SIG-M5 (cell line): ENCODE measurements at regions not wholly inside any gene's neighbourhood (a gene's known extent, or its start where the extent isn't known, plus 50 kb on each side); places are given as distances from the start of the nearest gene placed in this dataset.

Experiments used
- DNase-seq: peaks from one replicate; lab custom pipeline; 2025; lab: John Stamatoyannopoulos, UW

- DNase-seq = no peak
Measured at GRCh38 chr2:181149056-181149455, 168.7 kb downstream of the UBE2E3 start.

- no peak for DNase-seq
Measured at GRCh38 chr2:181152226-181152625, 171.8 kb downstream of the UBE2E3 start.

- no peak for DNase-seq
Measured at GRCh38 chr2:181152701-181153100, 172.3 kb downstream of the UBE2E3 start.

GRCh38 chr2:181153886-181154285 is 173.5 kb downstream of the UBE2E3 start:
- no peak for DNase-seq

- DNase-seq = no peak
Measured at GRCh38 chr2:181157326-181157725, 176.9 kb downstream of the UBE2E3 start.

GRCh38 chr2:181158427-181158826 is 178.0 kb downstream of the UBE2E3 start:
- DNase-seq = no peak

- DNase-seq = no peak
Measured at GRCh38 chr2:181161615-181162014, 181.2 kb downstream of the UBE2E3 start.

GRCh38 chr2:181163139-181163538 is 182.7 kb downstream of the UBE2E3 start:
- DNase-seq = no peak

GRCh38 chr2:181163691-181164090 is 183.3 kb downstream of the UBE2E3 start:
- DNase-seq = no peak

GRCh38 chr2:181164699-181165098 is 184.3 kb downstream of the UBE2E3 start:
- no peak for DNase-seq

- no peak for DNase-seq
Measured at GRCh38 chr2:181165199-181165868, 184.9 kb downstream of the UBE2E3 start.

GRCh38 chr2:181169503-181169902 is 189.1 kb downstream of the UBE2E3 start:
- no peak for DNase-seq

- DNase-seq = no peak
Measured at GRCh38 chr2:181170256-181170655, 189.9 kb downstream of the UBE2E3 start.

GRCh38 chr2:181172676-181173075 is 192.3 kb downstream of the UBE2E3 start:
- DNase-seq = no peak

- DNase-seq = no peak
Measured at GRCh38 chr2:181174611-181175580, 194.5 kb downstream of the UBE2E3 start.

- DNase-seq = no peak
Measured at GRCh38 chr2:181176540-181176939, 196.1 kb downstream of the UBE2E3 start.

GRCh38 chr2:181177376-181177775 is 197.0 kb downstream of the UBE2E3 start:
- DNase-seq = no peak

- no peak for DNase-seq
Measured at GRCh38 chr2:181178130-181178529, 197.7 kb downstream of the UBE2E3 start.

- no peak for DNase-seq
Measured at GRCh38 chr2:181178823-181179412, 198.5 kb downstream of the UBE2E3 start.

GRCh38 chr2:181183878-181184542 is 203.6 kb downstream of the UBE2E3 start:
- DNase-seq = peak; percentile 51

GRCh38 chr2:181185421-181185820 is 205.0 kb downstream of the UBE2E3 start:
- no peak for DNase-seq

- DNase-seq = no peak
Measured at GRCh38 chr2:181185948-181186347, 205.5 kb downstream of the UBE2E3 start.
